Hematopoietic multipotent progenitor cell treated with erythropoietin and hydrocortisone succinate and interleukin-3 and kit ligand, for 8 days (in vitro differentiated cells): ENCODE measurements at regions not wholly inside any gene's neighbourhood (a gene's known extent, or its start where the extent isn't known, plus 50 kb on each side); places are given as distances from the start of the nearest gene placed in this dataset.
A peak's percentile ranks its signal among the peaks of the same experiment; 100 is the strongest.

Experiments used
- DNase-seq: peaks from one replicate; pipeline ENCODE4 v3.0.0-alpha.2; 2015

DNA sequence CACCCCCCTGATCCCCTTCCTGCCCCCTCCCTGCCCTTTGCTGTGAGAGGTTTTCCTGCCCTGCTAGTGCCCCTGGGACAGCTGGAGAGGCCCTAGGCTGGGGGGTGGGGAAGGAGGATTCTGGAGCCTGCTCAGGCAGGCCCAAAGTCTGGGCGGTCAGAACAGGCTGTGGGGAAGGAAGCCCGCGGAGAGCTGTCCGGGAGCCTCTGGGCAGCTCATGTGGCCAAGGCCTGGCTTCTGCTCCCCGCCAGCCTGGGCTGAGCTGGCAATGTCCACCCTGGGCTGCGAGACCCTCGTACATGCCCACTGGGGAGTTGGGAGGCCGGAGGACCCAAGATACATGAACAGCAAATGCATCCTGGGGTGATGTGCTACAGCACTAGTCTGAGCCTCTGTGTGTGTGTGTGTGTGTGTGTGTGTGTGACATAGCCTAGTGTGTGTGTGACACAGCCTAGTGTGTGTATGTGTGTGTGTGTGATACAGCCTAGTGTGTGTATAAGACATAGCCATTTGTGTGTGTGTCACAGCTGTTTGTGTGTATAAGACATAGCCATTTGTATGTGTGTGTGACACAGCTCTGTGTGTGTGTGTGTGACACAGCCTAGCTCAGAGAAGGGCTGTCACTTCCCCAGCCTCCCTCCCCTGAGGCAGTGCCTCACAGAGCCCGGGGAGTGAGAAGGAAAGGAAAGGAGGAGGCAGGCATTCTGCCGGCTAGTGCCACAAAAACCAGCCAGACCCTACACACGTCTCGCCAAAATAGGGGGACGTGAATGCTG is 201.4 kb upstream of the CIBAR2 start:
- DNase-seq, result no peak

DNA sequence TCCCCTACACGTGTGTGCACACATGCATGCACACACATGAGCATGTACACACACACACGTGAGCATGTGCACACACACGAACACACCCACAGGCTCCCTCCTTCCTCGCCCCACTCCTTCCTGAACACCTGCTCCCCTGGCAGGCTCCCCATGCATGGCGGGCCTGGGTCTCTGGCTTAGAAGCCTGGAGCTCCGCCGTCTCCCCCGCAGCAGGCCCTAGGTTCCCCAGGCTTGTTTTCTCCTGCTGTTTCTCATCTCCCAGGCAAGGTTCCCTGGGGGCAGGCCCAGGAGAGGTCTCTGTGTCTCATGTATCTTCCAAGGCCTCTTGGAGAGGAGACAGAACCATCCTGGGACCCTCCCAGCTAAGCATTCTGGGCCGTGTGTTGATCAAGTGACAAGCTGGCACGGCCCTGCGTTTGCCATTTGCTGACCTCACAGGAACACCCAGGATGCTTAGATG is 202.3 kb upstream of the CIBAR2 start:
- no peak for DNase-seq

GRCh38 chr16:85315866-85316265 is 203.6 kb upstream of the CIBAR2 start:
- no peak for DNase-seq

GRCh38 chr16:85316321-85316919 is 204.1 kb upstream of the CIBAR2 start:
- peak; percentile 78 for DNase-seq

GRCh38 chr16:85316944-85317343 is 204.7 kb upstream of the CIBAR2 start:
- DNase-seq, result no peak

GRCh38 chr16:85317704-85318103 is 205.4 kb upstream of the CIBAR2 start:
- DNase-seq, result no peak

DNA sequence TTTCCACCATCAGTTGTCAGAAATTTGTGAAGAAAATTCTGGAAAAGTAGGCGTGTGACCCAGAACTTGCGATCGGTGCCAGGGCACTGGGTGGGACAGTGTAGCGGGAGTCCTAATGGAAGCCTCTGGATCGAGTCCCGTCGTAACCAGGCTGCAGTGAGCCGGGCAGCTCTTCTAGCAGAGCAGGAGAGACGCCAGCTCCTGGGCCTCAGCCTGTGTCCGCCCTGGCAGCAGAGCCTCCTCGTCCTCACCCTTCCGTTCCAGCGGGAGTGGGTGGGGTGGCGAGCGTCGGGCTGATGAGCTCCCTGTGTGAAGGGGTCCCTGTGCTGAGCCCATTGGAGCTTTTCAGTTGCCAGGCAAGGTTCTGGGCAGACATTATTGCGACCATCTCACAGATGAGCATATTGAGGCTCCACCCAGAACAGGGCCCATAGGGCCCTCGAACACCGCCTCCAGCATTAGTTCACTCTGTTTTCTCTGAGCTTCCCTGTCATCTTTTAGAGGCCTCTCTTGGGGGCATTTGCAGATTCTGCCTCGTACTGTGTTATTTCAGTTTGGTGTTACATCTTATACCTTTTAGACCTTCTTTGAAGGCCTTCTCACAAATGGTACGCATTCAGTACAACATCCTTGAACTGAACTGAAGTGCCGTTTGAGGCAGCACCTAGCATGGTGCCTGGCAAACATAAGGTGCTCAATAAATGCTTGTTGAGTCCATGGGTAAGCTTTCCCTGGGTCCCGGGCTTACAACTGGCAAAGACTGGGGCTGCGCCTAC is 207.1 kb upstream of the CIBAR2 start:
- no peak for DNase-seq

DNA sequence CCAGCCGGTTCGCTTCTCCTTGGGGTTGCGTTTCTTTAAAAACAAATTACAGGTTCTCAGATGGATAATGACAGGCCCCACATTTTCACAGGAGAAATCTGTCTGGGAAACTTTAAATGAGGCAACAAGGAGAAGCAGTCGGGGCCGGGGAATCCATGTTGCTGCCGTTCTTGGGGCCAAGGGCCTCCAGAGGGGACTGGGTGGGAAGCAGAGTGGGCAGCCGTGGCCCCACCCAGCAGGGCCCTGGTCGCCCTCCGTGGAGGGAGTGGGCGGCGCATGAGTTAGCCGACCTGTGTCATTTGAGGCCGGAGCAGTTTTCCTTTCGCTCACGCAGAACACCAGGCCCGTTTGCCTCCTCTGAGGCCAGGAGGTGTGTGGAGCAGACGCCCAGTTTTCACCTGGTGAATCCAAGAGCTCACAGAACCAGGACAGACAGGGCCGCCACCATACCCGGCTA is 207.7 kb upstream of the CIBAR2 start:
- DNase-seq, result no peak

DNA sequence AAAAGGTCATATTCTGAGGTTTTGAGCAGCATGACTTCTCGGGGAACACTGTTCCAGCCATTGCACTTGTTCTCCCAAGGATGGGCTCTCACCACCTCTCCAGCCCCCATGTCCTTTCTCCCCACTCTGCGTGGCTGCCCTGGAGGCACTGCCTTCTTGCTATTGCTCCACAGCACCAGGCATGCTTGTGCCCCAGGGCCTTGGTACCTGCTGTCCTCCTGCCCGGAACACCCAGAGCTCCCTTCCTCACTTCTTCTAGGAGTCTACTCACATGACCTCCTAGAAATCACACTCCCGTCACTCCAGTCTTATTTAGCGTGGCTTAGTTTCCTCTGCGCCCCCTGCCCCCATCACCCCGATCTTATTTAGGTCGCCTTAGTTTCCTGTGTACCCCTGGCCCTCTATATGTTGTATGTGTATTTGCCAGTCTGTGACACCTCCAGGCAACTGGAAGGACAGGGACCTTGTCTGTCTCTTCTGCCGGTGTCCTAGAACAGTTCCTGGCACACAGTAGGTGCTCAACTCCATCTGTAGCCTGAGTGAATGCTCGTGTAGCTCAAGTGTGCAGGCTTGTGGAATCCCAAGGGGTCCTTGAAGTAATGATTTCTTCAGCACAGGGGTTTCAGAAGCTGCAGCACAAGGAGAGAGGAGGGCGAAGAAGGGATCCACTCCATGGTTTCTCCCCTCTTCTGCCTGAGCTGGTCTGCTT is 208.6 kb upstream of the CIBAR2 start:
- DNase-seq, result no peak

DNA sequence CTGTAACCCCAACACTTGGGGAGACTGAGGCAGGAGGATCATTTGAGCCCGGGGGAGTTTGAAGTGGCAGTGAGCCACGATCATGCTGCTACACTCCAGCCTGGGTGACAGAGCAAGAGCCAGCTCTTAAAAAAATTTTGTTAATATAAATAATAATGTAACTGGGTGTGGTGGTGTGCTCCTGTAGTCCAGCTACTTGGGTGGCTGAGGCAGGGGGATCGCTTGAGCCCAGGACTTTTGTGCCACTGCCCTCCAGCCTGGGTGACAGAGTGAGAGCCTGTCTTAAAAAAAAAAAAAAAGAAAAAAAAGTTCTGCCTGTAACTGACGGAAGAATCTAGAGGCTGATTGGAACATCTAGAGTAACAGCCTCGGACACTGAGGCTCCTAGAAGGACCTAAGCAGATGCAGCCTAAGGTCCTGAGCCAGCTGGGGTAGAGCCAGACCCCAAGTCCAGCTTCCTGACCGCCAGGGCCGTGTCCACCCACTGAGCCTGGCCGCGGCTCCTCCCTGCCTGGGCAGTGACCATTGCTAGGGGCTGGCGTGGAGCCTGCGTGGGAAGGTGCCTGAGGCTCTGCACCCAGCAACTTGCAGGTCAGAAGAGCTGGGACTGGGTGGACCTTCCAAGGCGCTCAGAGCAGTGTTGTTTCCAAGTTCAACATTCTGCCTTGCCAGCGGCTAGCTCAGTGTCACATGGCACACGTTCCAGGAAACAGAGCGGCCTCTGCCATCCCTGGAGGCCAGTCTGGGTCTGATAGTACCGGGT is 209.4 kb upstream of the CIBAR2 start:
- DNase-seq, result peak; percentile 69

GRCh38 chr16:85323230-85323960 is 211.1 kb upstream of the CIBAR2 start:
- DNase-seq, result no peak

DNA sequence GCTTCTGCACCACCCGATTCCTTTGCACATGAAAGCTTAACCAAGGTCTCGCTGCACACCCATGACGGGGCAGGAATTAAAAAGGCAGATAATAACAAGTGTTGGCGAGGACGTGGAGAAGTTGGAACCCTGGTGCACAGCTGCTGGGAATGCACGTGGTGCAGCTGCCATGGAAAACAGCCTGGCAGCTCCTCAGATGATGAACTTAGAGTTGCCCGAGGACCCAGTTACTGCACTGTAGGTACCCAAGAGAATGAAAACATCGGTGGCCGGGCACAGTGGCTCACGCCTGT is 211.6 kb upstream of the CIBAR2 start:
- no peak for DNase-seq

- no peak for DNase-seq
Measured at GRCh38 chr16:85324488-85324887, 212.2 kb upstream of the CIBAR2 start.

- DNase-seq, result no peak
Measured at GRCh38 chr16:85326113-85326793, 214.0 kb upstream of the CIBAR2 start.

GRCh38 chr16:85326794-85327181 is 214.5 kb upstream of the CIBAR2 start:
- DNase-seq, result no peak

- peak; percentile 64 for DNase-seq
Measured at GRCh38 chr16:85327731-85328675, 215.7 kb upstream of the CIBAR2 start.

DNA sequence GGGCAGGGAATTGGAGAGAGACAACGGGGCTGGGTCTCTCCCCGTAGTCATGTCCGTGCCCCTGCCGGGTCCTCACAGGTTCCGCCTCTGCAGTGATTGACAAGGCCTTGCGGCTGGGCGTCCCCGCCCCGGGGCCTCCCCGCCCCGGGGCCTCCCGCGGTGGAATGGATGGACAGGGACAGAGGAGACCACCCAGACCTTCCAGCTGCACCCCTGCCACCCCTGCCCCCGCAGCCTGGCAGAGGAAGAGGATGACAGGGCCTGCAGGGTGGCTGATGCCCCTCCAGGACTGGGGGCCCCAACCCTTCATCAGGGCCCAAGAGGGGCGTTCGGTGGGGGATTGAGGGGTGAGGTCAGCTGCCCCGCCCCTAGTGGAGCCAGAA is 216.4 kb upstream of the CIBAR2 start:
- DNase-seq, result no peak

GRCh38 chr16:85329059-85329812 is 217.0 kb upstream of the CIBAR2 start:
- no peak for DNase-seq

- no peak for DNase-seq
Measured at GRCh38 chr16:85330006-85330693, 217.9 kb upstream of the CIBAR2 start.
